ENCODE measurements at regions not wholly inside any gene's neighbourhood (a gene's known extent, or its start where the extent isn't known, plus 50 kb on each side); places are given as distances from the start of the nearest gene placed in this dataset.

DNA sequence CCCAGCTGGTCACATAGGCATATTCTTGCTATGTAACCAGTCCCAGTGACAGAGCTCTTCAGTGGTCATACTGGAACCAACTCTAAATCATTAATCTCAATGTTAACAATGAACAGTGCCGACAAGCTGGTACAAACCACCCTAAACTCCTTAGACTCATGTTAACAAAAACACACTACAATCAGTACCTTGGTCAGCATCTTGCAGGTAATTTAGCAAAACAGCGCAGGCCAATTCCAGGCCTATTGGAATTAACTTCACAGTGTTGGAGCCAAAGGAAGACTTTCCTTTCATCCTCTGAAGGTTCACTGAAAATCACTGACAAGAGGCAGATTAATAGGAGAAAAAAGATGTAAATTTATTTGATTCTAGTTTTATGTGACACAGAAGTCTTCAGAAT lies 396.4 kb downstream of the PIK3C3 start:
- Histone ChIP-seq H3K4me3 (no peak overlapping the region), H3K27ac (no peak overlapping the region), H3K27me3 (no peaks in the 10 kb centered on the region), H3K4me1 (no peaks in the 10 kb centered on the region), H3K9me3 (no peaks in the 10 kb centered on the region), H3K36me3 (no peaks in the 10 kb centered on the region)
- 46 to 57% methylated on average over 2 of the region's 2 CpGs for WGBS, 2 donors
- no peak for DNase-seq
- TF ChIP-seq EP300 (IDR thresholded peaks at IDR 0.05) (no peak), POLR2AphosphoS5 (IDR thresholded peaks at IDR 0.05) (no peak), POLR2A (IDR thresholded peaks at IDR 0.05) (no peak)
- TF ChIP-seq, protein P1, sequence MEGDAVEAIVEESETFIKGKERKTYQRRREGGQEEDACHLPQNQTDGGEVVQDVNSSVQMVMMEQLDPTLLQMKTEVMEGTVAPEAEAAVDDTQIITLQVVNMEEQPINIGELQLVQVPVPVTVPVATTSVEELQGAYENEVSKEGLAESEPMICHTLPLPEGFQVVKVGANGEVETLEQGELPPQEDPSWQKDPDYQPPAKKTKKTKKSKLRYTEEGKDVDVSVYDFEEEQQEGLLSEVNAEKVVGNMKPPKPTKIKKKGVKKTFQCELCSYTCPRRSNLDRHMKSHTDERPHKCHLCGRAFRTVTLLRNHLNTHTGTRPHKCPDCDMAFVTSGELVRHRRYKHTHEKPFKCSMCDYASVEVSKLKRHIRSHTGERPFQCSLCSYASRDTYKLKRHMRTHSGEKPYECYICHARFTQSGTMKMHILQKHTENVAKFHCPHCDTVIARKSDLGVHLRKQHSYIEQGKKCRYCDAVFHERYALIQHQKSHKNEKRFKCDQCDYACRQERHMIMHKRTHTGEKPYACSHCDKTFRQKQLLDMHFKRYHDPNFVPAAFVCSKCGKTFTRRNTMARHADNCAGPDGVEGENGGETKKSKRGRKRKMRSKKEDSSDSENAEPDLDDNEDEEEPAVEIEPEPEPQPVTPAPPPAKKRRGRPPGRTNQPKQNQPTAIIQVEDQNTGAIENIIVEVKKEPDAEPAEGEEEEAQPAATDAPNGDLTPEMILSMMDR (IDR thresholded peaks at IDR 0.05): no peak
- intact Hi-C loops (cut with DNase I): no loop called here

DNA sequence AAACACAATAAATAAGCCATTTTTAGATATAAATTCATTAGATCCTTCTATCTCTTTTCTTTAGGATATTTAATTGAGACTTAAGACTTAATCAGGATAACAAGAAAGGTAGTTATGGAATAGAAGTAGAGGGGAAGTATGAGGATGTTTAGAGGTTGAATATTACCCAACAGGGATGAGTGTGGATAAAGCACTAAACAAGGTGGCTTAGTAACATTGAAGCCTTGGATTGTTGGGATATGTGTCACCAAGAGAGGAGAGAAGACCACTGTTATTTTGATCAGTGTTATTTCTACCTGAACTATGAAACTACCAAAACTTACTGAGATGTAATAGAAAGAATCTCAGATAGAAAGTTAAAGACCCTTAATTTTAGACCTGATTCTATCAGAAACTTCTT lies 405.7 kb downstream of the PIK3C3 start:
- Histone ChIP-seq H3K27ac (no peak overlapping the region), H3K9me3 (no peaks in the 10 kb centered on the region), H3K4me3 (no peak overlapping the region), H3K4me1 (no peaks in the 10 kb centered on the region), H3K27me3 (no peaks in the 10 kb centered on the region), H3K36me3 (no peaks in the 10 kb centered on the region)
- intact Hi-C loops (cut with DNase I): no loop called here
- DNase-seq: no peak
- TF ChIP-seq POLR2A (IDR thresholded peaks at IDR 0.05) (no peak), EP300 (IDR thresholded peaks at IDR 0.05) (no peak), POLR2AphosphoS5 (IDR thresholded peaks at IDR 0.05) (no peak)
- TF ChIP-seq, protein P1 (IDR thresholded peaks at IDR 0.05): no peak

DNA sequence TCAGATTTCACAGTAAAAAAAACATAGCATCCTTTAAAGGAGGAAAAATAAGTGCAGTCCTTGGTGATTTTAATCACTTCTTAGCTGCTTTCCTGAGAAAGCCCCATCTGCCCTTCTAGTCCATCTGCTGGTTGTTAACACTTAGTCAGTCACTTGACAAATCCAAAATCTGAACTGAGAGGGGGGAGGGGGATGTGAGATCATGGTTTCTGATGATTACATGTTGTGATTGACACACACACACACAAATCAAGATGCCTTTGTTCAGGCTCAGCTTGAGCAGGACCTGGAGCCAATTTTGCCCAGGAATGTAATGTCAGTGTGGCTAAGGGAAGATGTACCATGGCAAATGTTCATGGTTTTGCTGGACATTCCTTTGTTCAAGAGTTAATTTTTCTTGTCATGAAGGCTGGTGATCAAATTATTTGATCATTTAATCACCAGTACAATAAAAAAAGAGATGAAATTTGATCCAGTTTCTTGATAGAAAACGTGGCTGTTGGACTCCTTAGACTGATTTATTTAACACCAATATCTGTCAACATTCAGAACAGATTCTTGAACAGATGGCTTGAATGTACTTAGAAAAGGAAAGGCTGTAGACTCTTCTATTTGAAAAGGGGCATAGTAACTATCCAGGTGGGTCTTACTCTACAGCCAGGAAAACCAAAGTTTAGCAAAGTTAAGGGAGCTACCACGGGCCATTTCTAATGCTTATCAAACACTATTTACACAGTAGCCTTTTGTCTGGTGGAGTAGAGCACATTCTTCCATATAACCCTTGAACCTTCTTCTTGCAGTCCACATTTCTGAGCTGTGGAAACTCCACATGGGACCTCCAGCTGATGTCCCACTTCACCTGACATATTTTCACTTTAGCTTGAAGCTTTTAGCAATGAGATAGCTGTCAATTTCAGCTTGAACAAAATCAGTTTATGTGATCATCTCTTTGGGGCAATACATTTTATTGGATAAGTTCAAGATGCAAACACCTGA lies 408.7 kb downstream of the PIK3C3 start:
- DNase-seq: no peak
- Histone ChIP-seq H3K27me3 (no peaks in the 10 kb centered on the region), H3K9me3 (no peaks in the 10 kb centered on the region), H3K4me3 (no peak overlapping the region), H3K36me3 (no peaks in the 10 kb centered on the region), H3K27ac (no peak overlapping the region), H3K4me1 (no peaks in the 10 kb centered on the region)
- 7 to 41% methylated on average over 2 of the region's 2 CpGs for WGBS, 2 donors
- TF ChIP-seq POLR2AphosphoS5 (IDR thresholded peaks at IDR 0.05) (no peak), POLR2A (IDR thresholded peaks at IDR 0.05) (no peak), EP300 (IDR thresholded peaks at IDR 0.05) (no peak)
- TF ChIP-seq, protein P1 (IDR thresholded peaks at IDR 0.05): no peak
- intact Hi-C loops (cut with DNase I): no loop called here

DNA sequence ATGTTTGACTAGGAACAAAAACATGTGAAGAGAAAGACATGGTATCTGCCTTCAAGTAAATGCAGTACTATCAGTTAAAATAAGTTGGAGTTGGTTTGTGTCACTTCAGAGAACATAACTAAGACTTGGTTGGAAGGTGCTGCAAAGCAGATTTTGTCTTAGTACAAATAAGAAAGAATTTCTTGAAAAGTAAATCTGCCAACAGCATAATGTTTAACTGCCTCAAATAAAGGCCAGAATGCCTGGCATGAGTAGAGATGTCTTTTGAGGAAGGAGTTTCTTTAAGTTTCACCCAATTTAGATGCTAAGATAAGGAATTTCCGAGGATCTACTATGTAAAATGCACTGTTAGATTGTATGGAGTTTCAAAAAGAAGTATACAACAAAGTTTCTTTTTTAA lies 409.7 kb downstream of the PIK3C3 start:
- 57% methylated on average over 1 of the region's 1 CpG for WGBS, 2 donors
- intact Hi-C loops (cut with DNase I): no loop called here
- H3K4me1 ChIP-seq: no peaks in the 10 kb centered on the region

More for the DNA sequence above, 409.7 kb downstream of the PIK3C3 start:
- Histone ChIP-seq H3K9me3 (no peaks in the 10 kb centered on the region), H3K27ac (no peak overlapping the region), H3K4me3 (no peak overlapping the region), H3K36me3 (no peaks in the 10 kb centered on the region), H3K27me3 (no peaks in the 10 kb centered on the region)
- no peak for TF ChIP-seq POLR2A (IDR thresholded peaks at IDR 0.05)
- no peak for TF ChIP-seq EP300 (IDR thresholded peaks at IDR 0.05)
- TF ChIP-seq, protein P1 (IDR thresholded peaks at IDR 0.05): no peak
- no peak for TF ChIP-seq POLR2AphosphoS5 (IDR thresholded peaks at IDR 0.05)
- DNase-seq: no peak
